Mammary epithelial cell (primary cell): ENCODE measurements at regions not wholly inside any gene's neighbourhood (a gene's known extent, or its start where the extent isn't known, plus 50 kb on each side); places are given as distances from the start of the nearest gene placed in this dataset.

Experiments
- EZH2 ChIP-seq: IDR thresholded peaks from 2 replicates; pipeline ENCODE4 v1.6.1; 2012; ENCODE audit warnings: low read length, inconsistent platforms, borderline replicate concordance
- TF ChIP-seq, protein P1 (sequence below), 2 donors: IDR thresholded peaks in 1 of 2; conservative IDR thresholded peaks in 1 of 2; 2 replicates each; pipeline ENCODE4 v1.5.1; 2011 to 2012; ENCODE audit warnings: inconsistent platforms in 2 of 2, low read length in 2 of 2, mild to moderate bottlenecking in 2 of 2, control low read depth in 1 of 2, low read depth in 1 of 2; ENCODE audit not compliant: insufficient read depth in 1 of 2; ENCODE audit errors: extremely low read depth in 1 of 2

DNA sequence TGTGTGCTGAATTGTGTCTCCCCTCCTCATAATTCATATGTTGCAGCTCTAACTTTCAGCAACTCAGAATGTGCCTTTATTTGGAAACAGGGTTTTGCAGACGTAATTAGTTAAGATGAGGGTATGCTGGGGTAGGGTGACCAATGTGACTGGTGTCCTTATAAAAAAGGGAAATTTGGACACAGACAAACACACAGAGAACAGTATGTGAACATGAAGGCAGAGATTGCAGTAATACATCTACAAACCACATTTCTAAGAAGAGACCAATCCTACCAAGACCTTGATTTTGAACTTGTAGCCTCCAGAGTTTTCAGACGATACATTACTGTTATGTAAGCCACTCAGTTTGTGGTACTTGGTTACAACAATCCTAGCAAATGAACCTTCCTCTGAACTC is 817.8 kb downstream of the TUSC7 start:
- TF ChIP-seq EZH2, result no peak
- TF ChIP-seq, protein P1, sequence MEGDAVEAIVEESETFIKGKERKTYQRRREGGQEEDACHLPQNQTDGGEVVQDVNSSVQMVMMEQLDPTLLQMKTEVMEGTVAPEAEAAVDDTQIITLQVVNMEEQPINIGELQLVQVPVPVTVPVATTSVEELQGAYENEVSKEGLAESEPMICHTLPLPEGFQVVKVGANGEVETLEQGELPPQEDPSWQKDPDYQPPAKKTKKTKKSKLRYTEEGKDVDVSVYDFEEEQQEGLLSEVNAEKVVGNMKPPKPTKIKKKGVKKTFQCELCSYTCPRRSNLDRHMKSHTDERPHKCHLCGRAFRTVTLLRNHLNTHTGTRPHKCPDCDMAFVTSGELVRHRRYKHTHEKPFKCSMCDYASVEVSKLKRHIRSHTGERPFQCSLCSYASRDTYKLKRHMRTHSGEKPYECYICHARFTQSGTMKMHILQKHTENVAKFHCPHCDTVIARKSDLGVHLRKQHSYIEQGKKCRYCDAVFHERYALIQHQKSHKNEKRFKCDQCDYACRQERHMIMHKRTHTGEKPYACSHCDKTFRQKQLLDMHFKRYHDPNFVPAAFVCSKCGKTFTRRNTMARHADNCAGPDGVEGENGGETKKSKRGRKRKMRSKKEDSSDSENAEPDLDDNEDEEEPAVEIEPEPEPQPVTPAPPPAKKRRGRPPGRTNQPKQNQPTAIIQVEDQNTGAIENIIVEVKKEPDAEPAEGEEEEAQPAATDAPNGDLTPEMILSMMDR (conservative IDR thresholded peaks at IDR 0.05 in 1 of 2, IDR thresholded peaks at IDR 0.05 in 1 of 2; ENCODE audit: extremely low read depth in 1 of 2, insufficient read depth in 1 of 2, low read depth in 1 of 2, low read length in 2 of 2), result no peak
